A673 (cell line): ENCODE measurements at regions not wholly inside any gene's neighbourhood (a gene's known extent, or its start where the extent isn't known, plus 50 kb on each side); places are given as distances from the start of the nearest gene placed in this dataset.

Experiments used
- BruUV-seq: library from RNA; stranded (reverse); fragments of 400-500 nt; replicated peaks from 2 replicates; lab custom pipeline; 2021; lab: Mats Ljungman, UMichigan
- CTCF ChIA-PET: fragments of 300-600 bp; sonication (Branson Sonifier 250); formaldehyde crosslinking; loops from one replicate; lab custom pipeline; 2022; ENCODE audit warnings: antibody characterized with exemption; lab: Charles Lee
- POLR2A ChIA-PET: fragments of 300-600 bp; sonication (Branson Sonifier 250); formaldehyde crosslinking; loops from one replicate; lab custom pipeline; 2022; ENCODE audit warnings: antibody characterized with exemption; ENCODE audit not compliant: low non-redundant PET; lab: Charles Lee
- DNase-seq: peaks from one replicate; pipeline ENCODE4 v3.0.0-alpha.2; 2015; ENCODE audit warnings: low spot score
- H3K27ac ChIP-seq: fragments of 200-600 bp; sonication (generic); 2 replicates; pipeline ENCODE4 v1.5.1; 2016; ENCODE audit warnings: mixed run types, low read depth, mild to moderate bottlenecking, mixed read lengths, antibody characterized with exemption, low read length; ENCODE audit not compliant: poor library complexity, severe bottlenecking
- H3K27me3 ChIP-seq: fragments of 200-600 bp; sonication (generic); replicated peaks from 2 replicates; pipeline ENCODE4 v1.6.1; 2017; ENCODE audit warnings: mixed run types, low read depth, mild to moderate bottlenecking, mixed read lengths, antibody characterized with exemption, low read length; ENCODE audit not compliant: insufficient read depth, poor library complexity
- H3K36me3 ChIP-seq: fragments of 200-600 bp; sonication (generic); 2 replicates; pipeline ENCODE4 v1.6.1; 2016; ENCODE audit warnings: mixed run types, mild to moderate bottlenecking, mixed read lengths, antibody characterized with exemption, low read length; ENCODE audit not compliant: insufficient read depth, poor library complexity, severe bottlenecking
- H3K4me1 ChIP-seq: fragments of 200-600 bp; sonication (generic); 2 replicates; pipeline ENCODE4 v1.6.1; 2017; ENCODE audit warnings: mixed run types, mild to moderate bottlenecking, mixed read lengths, antibody characterized with exemption, low read length; ENCODE audit not compliant: insufficient read depth, poor library complexity, severe bottlenecking
- H3K4me3 ChIP-seq: fragments of 200-600 bp; sonication (generic); 2 replicates; pipeline ENCODE4 v1.5.1; 2016; ENCODE audit warnings: low read depth, mixed run types, mild to moderate bottlenecking, mixed read lengths, low read length; ENCODE audit not compliant: poor library complexity, severe bottlenecking
- H3K9me3 ChIP-seq: fragments of 200-600 bp; sonication (generic); 2 replicates; pipeline ENCODE4 v1.6.1; 2016; ENCODE audit warnings: mixed run types, low read depth, mild to moderate bottlenecking, mixed read lengths, antibody characterized with exemption, low read length; ENCODE audit not compliant: poor library complexity, severe bottlenecking
- CTCF ChIP-seq: fragments of 300-800, 200-600 bp; sonication (generic); conservative IDR thresholded peaks from 2 replicates; pipeline ENCODE4 v1.5.1; 2017; ENCODE audit warnings: low read depth, mild to moderate bottlenecking, antibody characterized with exemption, low read length, moderate library complexity, mixed read lengths
- EZH2 ChIP-seq: fragments of 200-600 bp; sonication (generic); IDR thresholded peaks from 2 replicates; pipeline ENCODE4 v1.6.1; 2017; ENCODE audit warnings: borderline replicate concordance, low read depth, mild to moderate bottlenecking, mixed read lengths, antibody characterized with exemption, low read length; ENCODE audit not compliant: poor library complexity, severe bottlenecking
- intact Hi-C: fragments of 100-400 bp; cut with micrococcal nuclease; formaldehyde crosslinking; loops from one replicate; pipeline ENCODE4 v1.10.0; 2022; ENCODE audit not compliant: unreplicated experiment

- peaks cover 24% of the 10 kb centered on the region for H3K27me3 ChIP-seq
- H3K4me1 ChIP-seq, result no peaks in the 10 kb centered on the region
- no peaks in the 10 kb centered on the region for H3K9me3 ChIP-seq
- no TSS peak for BruUV-seq
- no peak overlapping the region for H3K27ac ChIP-seq
- intact Hi-C loops, result no loop called here
- ChIA-PET CTCF (no interaction called here), POLR2A (no interaction called here)
- no peak for DNase-seq
- H3K36me3 ChIP-seq, result no peaks in the 10 kb centered on the region
- H3K4me3 ChIP-seq, result no peak overlapping the region
- TF ChIP-seq CTCF (no peak), EZH2 (no peak)
Measured at GRCh38 chr13:103195762-103196161, 129.5 kb upstream of the SLC10A2 start.

- no peak for DNase-seq
- H3K36me3 ChIP-seq, result no peaks in the 10 kb centered on the region
- H3K9me3 ChIP-seq, result no peaks in the 10 kb centered on the region
- H3K4me3 ChIP-seq, result no peak overlapping the region
- TF ChIP-seq EZH2 (no peak), CTCF (no peak)
- H3K27ac ChIP-seq, result no peak overlapping the region
- peaks cover 26% of the 10 kb centered on the region for H3K27me3 ChIP-seq
- ChIA-PET CTCF (no interaction called here), POLR2A (no interaction called here)
- no peaks in the 10 kb centered on the region for H3K4me1 ChIP-seq
- no TSS peak for BruUV-seq
- intact Hi-C loops, result loop anchor here (5.0 kb wide), 1 partner anchor 132 kb away; no protein-coding TSS in a partner anchor
Measured at GRCh38 chr13:103194871-103195270, 128.7 kb upstream of the SLC10A2 start.

GRCh38 chr13:103192511-103193135, 126.4 kb upstream of the SLC10A2 start:
- Histone ChIP-seq H3K9me3 (no peaks in the 10 kb centered on the region), H3K4me3 (no peak overlapping the region), H3K36me3 (no peaks in the 10 kb centered on the region), H3K27me3 (peaks cover 24% of the 10 kb centered on the region), H3K27ac (no peak overlapping the region), H3K4me1 (no peaks in the 10 kb centered on the region)
- TF ChIP-seq EZH2 (no peak), CTCF (no peak)
- intact Hi-C loops, result loop anchor here (5.0 kb wide), 1 partner anchor 135 kb away; no protein-coding TSS in a partner anchor
- DNase-seq, result peak; percentile 1
- BruUV-seq, result no TSS peak
- ChIA-PET POLR2A (no interaction called here), CTCF (no interaction called here)
